ENCODE measurements at regions not wholly inside any gene's neighbourhood (a gene's known extent, or its start where the extent isn't known, plus 50 kb on each side); places are given as distances from the start of the nearest gene placed in this dataset.

GRCh38 chr10:26952094-26952493, 91.3 kb upstream of the ABI1 start:
- no peak for TF ChIP-seq POLR2AphosphoS5 (IDR thresholded peaks at IDR 0.05)
- TF ChIP-seq CTCF (IDR thresholded peaks at IDR 0.05) = no peak
- no peak for TF ChIP-seq POLR2A (IDR thresholded peaks at IDR 0.05)

Measured in transverse colon (tissue), 4 donors.